ENCODE measurements at regions not wholly inside any gene's neighbourhood (a gene's known extent, or its start where the extent isn't known, plus 50 kb on each side); places are given as distances from the start of the nearest gene placed in this dataset.

DNA sequence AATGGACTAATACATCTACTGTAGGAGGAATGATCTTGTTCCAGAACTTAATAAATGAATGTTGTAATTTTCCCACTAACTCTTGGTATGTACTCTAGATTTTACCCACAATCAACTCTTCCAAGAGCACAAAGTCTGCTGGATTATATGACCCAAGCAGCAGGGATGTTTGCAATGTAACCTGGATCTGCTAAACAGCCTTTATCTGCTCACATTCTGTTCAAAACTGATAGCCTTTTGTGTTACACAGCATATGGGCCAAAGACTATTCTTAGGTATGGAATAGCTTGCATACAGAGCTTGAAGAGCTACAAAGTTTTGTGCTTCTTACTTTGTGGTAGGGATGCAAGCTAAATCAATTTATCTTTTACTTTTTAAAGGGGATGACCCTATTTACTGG lies 213.7 kb upstream of the DCN start:
- Histone ChIP-seq H3K36me3 (no peaks in the 10 kb centered on the region), H3K4me1 (no peaks in the 10 kb centered on the region), H3K27me3 (no peaks in the 10 kb centered on the region), H3K4me3 (no peak overlapping the region), H3K27ac (no peak overlapping the region), H3K9me3 (no peaks in the 10 kb centered on the region)
- intact Hi-C loops (cut with DNase I), result no loop called here
- TF ChIP-seq, protein P1, sequence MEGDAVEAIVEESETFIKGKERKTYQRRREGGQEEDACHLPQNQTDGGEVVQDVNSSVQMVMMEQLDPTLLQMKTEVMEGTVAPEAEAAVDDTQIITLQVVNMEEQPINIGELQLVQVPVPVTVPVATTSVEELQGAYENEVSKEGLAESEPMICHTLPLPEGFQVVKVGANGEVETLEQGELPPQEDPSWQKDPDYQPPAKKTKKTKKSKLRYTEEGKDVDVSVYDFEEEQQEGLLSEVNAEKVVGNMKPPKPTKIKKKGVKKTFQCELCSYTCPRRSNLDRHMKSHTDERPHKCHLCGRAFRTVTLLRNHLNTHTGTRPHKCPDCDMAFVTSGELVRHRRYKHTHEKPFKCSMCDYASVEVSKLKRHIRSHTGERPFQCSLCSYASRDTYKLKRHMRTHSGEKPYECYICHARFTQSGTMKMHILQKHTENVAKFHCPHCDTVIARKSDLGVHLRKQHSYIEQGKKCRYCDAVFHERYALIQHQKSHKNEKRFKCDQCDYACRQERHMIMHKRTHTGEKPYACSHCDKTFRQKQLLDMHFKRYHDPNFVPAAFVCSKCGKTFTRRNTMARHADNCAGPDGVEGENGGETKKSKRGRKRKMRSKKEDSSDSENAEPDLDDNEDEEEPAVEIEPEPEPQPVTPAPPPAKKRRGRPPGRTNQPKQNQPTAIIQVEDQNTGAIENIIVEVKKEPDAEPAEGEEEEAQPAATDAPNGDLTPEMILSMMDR (IDR thresholded peaks at IDR 0.05), result no peak
- DNase-seq, result no peak
- no peak for ATAC-seq
- FAIRE-seq, result no peak

DNA sequence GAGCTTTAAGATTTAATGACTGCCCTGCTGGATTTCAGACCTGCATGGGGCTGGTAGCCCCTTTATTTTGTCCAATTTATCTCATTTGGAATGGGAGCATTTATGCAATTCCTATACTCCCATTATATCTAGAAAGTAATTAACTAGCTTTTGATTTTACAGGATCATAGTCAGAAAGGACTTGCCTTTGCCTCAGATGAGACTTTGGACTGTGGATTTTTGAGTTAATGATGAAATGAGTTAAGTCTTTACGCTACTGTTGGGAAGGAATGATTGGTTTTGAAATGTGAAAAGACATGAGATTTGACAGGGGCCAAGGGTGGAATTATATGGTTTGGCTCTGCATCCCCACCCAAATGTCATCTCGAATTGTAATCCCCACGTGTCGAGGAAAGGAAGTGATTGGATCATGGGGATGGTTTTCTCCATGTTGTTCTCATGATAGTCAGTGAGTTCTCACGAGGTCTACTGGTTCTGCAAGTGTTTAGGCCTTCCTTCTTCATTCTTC lies 213.1 kb upstream of the DCN start:
- TF ChIP-seq, protein P1 (IDR thresholded peaks at IDR 0.05), result no peak
- Histone ChIP-seq H3K9me3 (no peaks in the 10 kb centered on the region), H3K4me1 (no peaks in the 10 kb centered on the region), H3K4me3 (no peak overlapping the region), H3K27me3 (no peaks in the 10 kb centered on the region), H3K36me3 (no peaks in the 10 kb centered on the region), H3K27ac (no peak overlapping the region)
- DNase-seq (no peak), ATAC-seq (no peak), FAIRE-seq (no peak)
- WGBS, 2 donors, result 67 to 70% methylated on average over 5 of the region's 5 CpGs
- intact Hi-C loops (cut with DNase I), result no loop called here

DNA sequence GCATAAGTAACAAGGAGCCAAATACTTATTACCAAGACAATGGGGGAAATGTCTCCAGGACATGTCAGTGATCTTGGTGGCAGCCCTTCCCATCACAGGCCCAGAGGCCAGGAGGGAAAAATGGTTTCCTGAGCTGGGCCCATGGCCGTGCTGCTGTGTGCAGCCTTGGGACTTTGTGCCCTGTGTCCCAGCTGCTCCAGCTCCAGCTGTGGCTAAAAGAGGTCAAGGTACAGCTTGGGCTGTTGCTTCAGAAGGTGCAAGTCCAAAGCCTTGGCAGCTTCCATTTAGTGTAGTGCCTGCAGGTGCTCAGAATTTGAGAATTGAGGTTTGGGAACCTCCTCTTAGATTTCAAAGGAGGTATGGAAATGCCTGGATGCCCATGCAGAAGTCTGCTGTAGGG lies 212.3 kb upstream of the DCN start:
- FAIRE-seq (no peak), DNase-seq (no peak), ATAC-seq (no peak)
- Histone ChIP-seq H3K4me3 (no peak overlapping the region), H3K27ac (no peak overlapping the region), H3K27me3 (no peaks in the 10 kb centered on the region), H3K9me3 (no peaks in the 10 kb centered on the region), H3K4me1 (no peaks in the 10 kb centered on the region), H3K36me3 (no peaks in the 10 kb centered on the region)
- intact Hi-C loops (cut with DNase I), result no loop called here
- TF ChIP-seq, protein P1 (IDR thresholded peaks at IDR 0.05), result no peak
- 82 to 86% methylated on average over 1 of the region's 1 CpG for WGBS, 2 donors

DNA sequence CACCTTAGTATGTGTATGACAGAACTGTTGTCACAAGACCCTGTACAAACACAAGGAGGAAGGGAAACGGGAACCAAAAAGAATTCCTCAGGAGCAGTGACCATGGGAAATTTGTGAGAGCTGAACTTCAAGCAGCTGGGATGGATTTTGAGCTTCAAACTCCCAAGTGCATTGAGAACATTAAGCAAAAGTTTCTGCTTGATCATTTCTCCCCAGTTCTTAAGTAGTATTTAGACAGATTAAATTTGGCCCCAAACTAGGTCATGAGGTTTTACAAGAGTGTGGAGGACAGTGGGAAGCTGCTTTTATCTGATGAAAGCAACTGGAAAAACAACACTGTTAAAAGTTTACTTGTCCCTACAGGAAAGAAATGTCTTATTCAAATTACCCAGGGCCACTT lies 206.0 kb upstream of the DCN start:
- Histone ChIP-seq H3K27ac (peak overlapping the region in 1 of 4 donors; percentile 0), H3K9me3 (no peaks in the 10 kb centered on the region), H3K4me3 (no peak overlapping the region), H3K27me3 (no peaks in the 10 kb centered on the region), H3K36me3 (no peaks in the 10 kb centered on the region), H3K4me1 (peaks cover 0 to 8% (median 4%) of the 10 kb centered on the region in 3 donors)
- DNase-seq, result no peak
- intact Hi-C loops (cut with DNase I), result no loop called here
- FAIRE-seq, result no peak
- peak in 1 of 4 donors; percentile 33 for ATAC-seq
- 12 to 17% methylated on average over 1 of the region's 1 CpG for WGBS, 2 donors
- TF ChIP-seq, protein P1 (IDR thresholded peaks at IDR 0.05), result no peak

DNA sequence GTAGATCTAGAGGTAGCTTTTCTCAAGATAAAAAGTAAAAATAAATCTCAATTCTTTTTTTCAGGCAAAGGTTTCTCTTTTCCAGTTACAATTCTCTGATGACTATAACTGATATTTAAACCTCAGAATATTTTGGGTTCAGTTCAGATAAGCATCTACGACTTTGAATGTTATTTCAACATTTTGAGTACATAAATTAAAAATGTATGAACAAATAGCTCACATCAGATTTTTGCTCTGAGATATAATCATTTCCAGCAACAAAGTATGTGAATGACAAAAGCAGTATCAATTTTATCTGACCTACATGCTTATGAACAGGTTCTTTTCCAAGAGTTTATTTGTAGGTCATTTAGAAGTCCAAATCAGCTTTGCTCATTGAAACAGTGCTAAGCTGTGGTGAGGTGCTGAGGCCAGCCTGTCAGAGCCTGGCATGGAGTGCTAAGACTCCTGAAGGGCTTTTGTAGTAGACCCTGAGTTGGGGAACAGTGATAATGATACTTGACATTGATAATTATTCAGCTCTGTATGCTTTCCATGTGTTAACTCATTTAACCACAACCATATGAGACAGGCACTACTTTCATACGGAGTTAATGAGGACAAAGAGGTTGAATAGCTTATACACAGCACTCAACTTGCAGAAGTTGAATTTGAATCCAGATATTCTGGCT lies 205.0 kb upstream of the DCN start:
- no peaks in the 10 kb centered on the region for H3K36me3 ChIP-seq
- DNase-seq (no peak), FAIRE-seq (no peak), ATAC-seq (no peak)
- no peaks in the 10 kb centered on the region for H3K27me3 ChIP-seq
- 66 to 76% methylated on average over 2 of the region's 2 CpGs for WGBS, 2 donors
- no peak overlapping the region for H3K27ac ChIP-seq
- TF ChIP-seq, protein P1 (IDR thresholded peaks at IDR 0.05), result no peak
- H3K4me1 ChIP-seq, result peaks cover 0 to 8% (median 4%) of the 10 kb centered on the region in 3 donors
- no peaks in the 10 kb centered on the region for H3K9me3 ChIP-seq
- intact Hi-C loops (cut with DNase I), result no loop called here
- no peak overlapping the region for H3K4me3 ChIP-seq

All from pancreas (tissue), 10 donors.